HG03196 (cell line): ENCODE measurements at regions not wholly inside any gene's neighbourhood (a gene's known extent, or its start where the extent isn't known, plus 50 kb on each side); places are given as distances from the start of the nearest gene placed in this dataset.

Source experiments
- ATAC-seq: cut with Tn5 transposase; IDR thresholded peaks from one replicate; pipeline ENCODE4 v1.9.1; 2021; ENCODE audit not compliant: unreplicated experiment

GRCh38 chr6:10248378-10248843 lies 166.5 kb downstream of the TFAP2A start:
- ATAC-seq, result no peak

- no peak for ATAC-seq
Measured at GRCh38 chr6:10237298-10238038, 177.4 kb downstream of the TFAP2A start.

GRCh38 chr6:10235344-10235743 lies 179.5 kb downstream of the TFAP2A start:
- no peak for ATAC-seq

GRCh38 chr6:10230531-10230930 lies 184.3 kb downstream of the TFAP2A start:
- no peak for ATAC-seq

- no peak for ATAC-seq
Measured at GRCh38 chr6:10223841-10224240, 191.0 kb downstream of the TFAP2A start.

GRCh38 chr6:10221178-10221577 lies 193.7 kb downstream of the TFAP2A start:
- no peak for ATAC-seq

GRCh38 chr6:10219510-10219909 lies 195.4 kb downstream of the TFAP2A start:
- no peak for ATAC-seq

- no peak for ATAC-seq
Measured at GRCh38 chr6:10217111-10217510, 197.8 kb downstream of the TFAP2A start.

- ATAC-seq, result no peak
Measured at GRCh38 chr6:10215326-10216110, 199.4 kb downstream of the TFAP2A start.

- ATAC-seq, result no peak
Measured at GRCh38 chr6:10210052-10210451, 204.8 kb downstream of the TFAP2A start.

- ATAC-seq, result no peak
Measured at GRCh38 chr6:10205892-10206291, 209.0 kb downstream of the TFAP2A start.

GRCh38 chr6:10205120-10205519 lies 209.8 kb downstream of the TFAP2A start:
- ATAC-seq, result no peak

GRCh38 chr6:10203651-10204050 lies 211.2 kb downstream of the TFAP2A start:
- ATAC-seq, result no peak

- no peak for ATAC-seq
Measured at GRCh38 chr6:10202581-10202980, 212.3 kb downstream of the TFAP2A start.

- ATAC-seq, result no peak
Measured at GRCh38 chr6:10201606-10202510, 213.0 kb downstream of the TFAP2A start.

- no peak for ATAC-seq
Measured at GRCh38 chr6:10196090-10196489, 218.8 kb downstream of the TFAP2A start.

- no peak for ATAC-seq
Measured at GRCh38 chr6:10194816-10195672, 219.8 kb downstream of the TFAP2A start.

- no peak for ATAC-seq
Measured at GRCh38 chr6:10193321-10193720, 221.6 kb downstream of the TFAP2A start.

GRCh38 chr6:10190042-10190441 lies 224.8 kb downstream of the TFAP2A start:
- no peak for ATAC-seq
